Hematopoietic multipotent progenitor cell treated with erythropoietin and hydrocortisone succinate and interleukin-3 and kit ligand, for 17 days (in vitro differentiated cells): ENCODE measurements at regions not wholly inside any gene's neighbourhood (a gene's known extent, or its start where the extent isn't known, plus 50 kb on each side); places are given as distances from the start of the nearest gene placed in this dataset.

ENCODE experiments used
- DNase-seq: peaks from one replicate; pipeline ENCODE4 v3.0.0-alpha.2; 2015; ENCODE audit warnings: low spot score

- no peak for DNase-seq
Observed at GRCh38 chr10:62710182-62710581, 94.3 kb upstream of the ADO start.

- DNase-seq = no peak
Observed at GRCh38 chr10:62715383-62715782, 89.1 kb upstream of the ADO start.

GRCh38 chr10:62718585-62718984, 85.9 kb upstream of the ADO start:
- no peak for DNase-seq

- DNase-seq = no peak
Observed at GRCh38 chr10:62719061-62719460, 85.5 kb upstream of the ADO start.

- DNase-seq = no peak
Observed at GRCh38 chr10:62721687-62722086, 82.8 kb upstream of the ADO start.

- no peak for DNase-seq
Observed at GRCh38 chr10:62723375-62723774, 81.1 kb upstream of the ADO start.

- no peak for DNase-seq
Observed at GRCh38 chr10:62724465-62724864, 80.1 kb upstream of the ADO start.

GRCh38 chr10:62726142-62726541, 78.4 kb upstream of the ADO start:
- no peak for DNase-seq

- DNase-seq = no peak
Observed at GRCh38 chr10:62726638-62727037, 77.9 kb upstream of the ADO start.

GRCh38 chr10:62727934-62728333, 76.6 kb upstream of the ADO start:
- DNase-seq = no peak

- no peak for DNase-seq
Observed at GRCh38 chr10:62728479-62728878, 76.0 kb upstream of the ADO start.

GRCh38 chr10:62732841-62733653, 71.5 kb upstream of the ADO start:
- no peak for DNase-seq

- DNase-seq = no peak
Observed at GRCh38 chr10:62733654-62734293, 70.7 kb upstream of the ADO start.

- DNase-seq = no peak
Observed at GRCh38 chr10:62734781-62735463, 69.6 kb upstream of the ADO start.

- no peak for DNase-seq
Observed at GRCh38 chr10:62735464-62736167, 68.9 kb upstream of the ADO start.

- DNase-seq = no peak
Observed at GRCh38 chr10:62736168-62736546, 68.4 kb upstream of the ADO start.

GRCh38 chr10:62738916-62739315, 65.6 kb upstream of the ADO start:
- DNase-seq = no peak

GRCh38 chr10:62740885-62741745, 63.4 kb upstream of the ADO start:
- no peak for DNase-seq

- no peak for DNase-seq
Observed at GRCh38 chr10:62741996-62742395, 62.5 kb upstream of the ADO start.

GRCh38 chr10:62742536-62743061, 61.9 kb upstream of the ADO start:
- DNase-seq = no peak

- no peak for DNase-seq
Observed at GRCh38 chr10:62744136-62744535, 60.4 kb upstream of the ADO start.
